ENCODE measurements at regions not wholly inside any gene's neighbourhood (a gene's known extent, or its start where the extent isn't known, plus 50 kb on each side); places are given as distances from the start of the nearest gene placed in this dataset.

DNA sequence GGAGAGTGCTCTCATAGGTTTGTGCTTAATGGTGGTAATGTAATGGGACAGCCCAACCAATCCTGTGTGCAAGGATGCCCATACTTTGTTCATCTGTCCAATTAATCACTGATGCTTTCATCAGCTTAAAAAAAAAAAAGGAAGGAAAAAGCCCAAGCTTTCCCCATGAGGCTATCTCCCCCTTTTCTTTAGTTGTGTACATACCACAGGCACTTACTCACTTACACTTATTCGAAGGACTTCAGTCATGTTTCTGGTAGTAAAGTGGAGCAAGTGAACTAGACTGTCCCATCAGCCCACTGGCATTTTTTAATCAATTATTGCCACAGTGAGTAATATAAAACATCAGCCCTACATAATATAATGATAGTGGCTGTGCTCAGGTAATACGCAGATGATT is 183.5 kb upstream of the UFM1 start:
- TF ChIP-seq, protein P1, sequence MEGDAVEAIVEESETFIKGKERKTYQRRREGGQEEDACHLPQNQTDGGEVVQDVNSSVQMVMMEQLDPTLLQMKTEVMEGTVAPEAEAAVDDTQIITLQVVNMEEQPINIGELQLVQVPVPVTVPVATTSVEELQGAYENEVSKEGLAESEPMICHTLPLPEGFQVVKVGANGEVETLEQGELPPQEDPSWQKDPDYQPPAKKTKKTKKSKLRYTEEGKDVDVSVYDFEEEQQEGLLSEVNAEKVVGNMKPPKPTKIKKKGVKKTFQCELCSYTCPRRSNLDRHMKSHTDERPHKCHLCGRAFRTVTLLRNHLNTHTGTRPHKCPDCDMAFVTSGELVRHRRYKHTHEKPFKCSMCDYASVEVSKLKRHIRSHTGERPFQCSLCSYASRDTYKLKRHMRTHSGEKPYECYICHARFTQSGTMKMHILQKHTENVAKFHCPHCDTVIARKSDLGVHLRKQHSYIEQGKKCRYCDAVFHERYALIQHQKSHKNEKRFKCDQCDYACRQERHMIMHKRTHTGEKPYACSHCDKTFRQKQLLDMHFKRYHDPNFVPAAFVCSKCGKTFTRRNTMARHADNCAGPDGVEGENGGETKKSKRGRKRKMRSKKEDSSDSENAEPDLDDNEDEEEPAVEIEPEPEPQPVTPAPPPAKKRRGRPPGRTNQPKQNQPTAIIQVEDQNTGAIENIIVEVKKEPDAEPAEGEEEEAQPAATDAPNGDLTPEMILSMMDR (IDR thresholded peaks at IDR 0.05; ENCODE audit: insufficient read depth, low read depth, low read length, missing control alignments), result no peak
- DNase-seq (ENCODE audit: low read depth), result peak; percentile 26
- H3K4me3 ChIP-seq (ENCODE audit: low read length), result no peak overlapping the region

DNA sequence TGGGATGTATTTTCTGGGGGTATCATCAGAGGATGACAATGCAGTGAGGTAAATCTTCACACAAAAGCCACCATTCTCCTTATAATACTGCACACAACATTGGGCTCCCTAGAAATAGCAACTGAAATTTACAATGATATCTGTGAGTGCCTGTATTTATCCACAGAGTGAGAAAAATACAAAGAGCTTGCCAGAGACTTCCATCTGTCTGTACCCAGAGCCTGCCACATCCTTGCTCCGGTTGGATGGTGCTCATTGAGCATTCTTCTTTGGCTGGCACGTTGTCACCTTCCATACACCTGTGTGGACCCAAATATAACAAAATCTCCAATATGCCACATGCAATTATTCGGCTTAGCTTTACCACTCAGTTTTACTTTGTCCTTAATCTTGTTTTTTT is 189.5 kb upstream of the UFM1 start:
- no peak for DNase-seq (ENCODE audit: low read depth)
- TF ChIP-seq, protein P1 (IDR thresholded peaks at IDR 0.05; ENCODE audit: insufficient read depth, low read depth, low read length, missing control alignments), result no peak

DNA sequence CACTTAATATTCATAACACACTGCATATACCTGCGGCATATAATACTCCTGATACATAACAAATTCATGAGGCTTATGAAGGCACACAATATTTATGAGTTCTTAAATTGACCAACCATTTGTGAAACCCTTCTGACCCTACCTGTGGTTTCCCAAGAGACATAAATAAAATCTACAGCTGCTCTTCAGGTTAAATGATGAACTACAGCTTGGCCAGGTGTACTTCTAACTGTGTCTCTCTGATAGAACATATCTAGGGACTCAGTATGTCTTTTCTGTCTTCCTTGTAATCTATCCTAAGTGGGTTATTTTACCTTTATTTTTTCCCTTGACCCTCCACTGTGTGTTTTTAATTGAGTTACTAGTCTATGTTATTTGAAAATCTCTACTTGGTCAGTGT is 189.9 kb upstream of the UFM1 start:
- TF ChIP-seq, protein P1 (IDR thresholded peaks at IDR 0.05; ENCODE audit: insufficient read depth, low read depth, low read length, missing control alignments), result no peak
- no peak overlapping the region for H3K4me3 ChIP-seq (ENCODE audit: low read length)
- DNase-seq (ENCODE audit: low read depth), result no peak

More for the DNA sequence above, 189.5 kb upstream of the UFM1 start:
- no peak overlapping the region for H3K4me3 ChIP-seq (ENCODE audit: low read length)

DNA sequence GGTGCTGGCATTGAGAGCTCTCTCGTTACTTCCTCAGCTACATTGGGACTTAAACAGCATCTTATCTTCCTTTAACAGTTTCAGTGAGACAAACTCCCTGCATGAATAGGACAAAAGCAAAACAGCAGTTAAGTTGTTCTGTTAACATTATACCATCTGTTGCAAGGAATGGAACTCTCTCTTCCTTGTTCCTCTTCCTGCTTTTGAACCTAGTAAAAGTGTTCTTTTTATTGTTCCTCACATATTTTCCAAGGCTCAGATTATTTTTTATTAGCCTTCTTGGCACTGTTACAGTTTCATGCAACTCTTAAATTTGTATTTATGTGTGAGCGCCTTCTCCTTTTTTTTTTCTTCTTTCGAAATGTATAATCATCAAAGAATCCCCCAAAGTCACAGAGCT is 202.6 kb upstream of the UFM1 start:
- H3K4me3 ChIP-seq (ENCODE audit: low read length), result no peak overlapping the region
- DNase-seq (ENCODE audit: low read depth), result no peak
- TF ChIP-seq, protein P1 (IDR thresholded peaks at IDR 0.05; ENCODE audit: insufficient read depth, low read depth, low read length, missing control alignments), result no peak

DNA sequence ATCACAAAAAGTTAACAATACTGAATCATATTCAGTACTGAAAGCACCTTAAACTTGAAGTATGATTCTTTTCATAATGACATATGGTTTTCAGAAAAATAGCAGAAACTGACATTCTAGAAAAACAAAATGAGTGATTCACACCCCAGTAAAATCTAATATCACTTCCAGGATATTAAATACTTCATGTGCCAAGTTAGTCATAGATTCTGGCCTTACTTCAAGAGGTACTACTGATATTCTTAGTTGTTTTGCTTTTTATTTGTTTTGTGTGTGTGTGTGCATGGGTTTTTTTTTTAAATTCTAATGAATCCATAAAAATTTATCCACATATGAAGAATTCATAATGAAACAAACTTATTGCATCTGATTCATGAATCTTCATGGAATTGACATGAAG is 207.9 kb upstream of the UFM1 start:
- TF ChIP-seq, protein P1 (IDR thresholded peaks at IDR 0.05; ENCODE audit: insufficient read depth, low read depth, low read length, missing control alignments), result no peak
- no peak overlapping the region for H3K4me3 ChIP-seq (ENCODE audit: low read length)
- DNase-seq (ENCODE audit: low read depth), result peak; percentile 24

DNA sequence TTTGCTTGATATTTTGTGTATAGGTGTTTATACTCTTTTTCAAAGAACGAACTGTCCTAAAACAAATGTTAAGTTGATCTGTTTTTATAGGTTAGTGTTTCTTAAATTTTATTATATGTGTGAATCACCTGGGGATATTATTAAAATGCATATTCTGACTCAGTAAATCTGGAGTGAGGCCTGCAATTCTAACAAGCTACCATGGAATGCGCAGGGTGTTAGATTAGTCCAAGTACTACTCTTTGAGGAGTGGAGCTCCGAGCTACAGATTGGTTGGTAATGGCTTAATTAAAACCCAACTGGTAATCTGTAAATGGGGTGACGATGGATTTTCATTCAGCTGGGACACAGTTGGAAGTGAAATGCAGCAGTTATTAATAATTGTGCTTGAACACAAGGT is 214.1 kb upstream of the UFM1 start:
- no peak overlapping the region for H3K4me3 ChIP-seq (ENCODE audit: low read length)
- DNase-seq (ENCODE audit: low read depth), result no peak
- TF ChIP-seq, protein P1 (IDR thresholded peaks at IDR 0.05; ENCODE audit: insufficient read depth, low read depth, low read length, missing control alignments), result no peak

DNA sequence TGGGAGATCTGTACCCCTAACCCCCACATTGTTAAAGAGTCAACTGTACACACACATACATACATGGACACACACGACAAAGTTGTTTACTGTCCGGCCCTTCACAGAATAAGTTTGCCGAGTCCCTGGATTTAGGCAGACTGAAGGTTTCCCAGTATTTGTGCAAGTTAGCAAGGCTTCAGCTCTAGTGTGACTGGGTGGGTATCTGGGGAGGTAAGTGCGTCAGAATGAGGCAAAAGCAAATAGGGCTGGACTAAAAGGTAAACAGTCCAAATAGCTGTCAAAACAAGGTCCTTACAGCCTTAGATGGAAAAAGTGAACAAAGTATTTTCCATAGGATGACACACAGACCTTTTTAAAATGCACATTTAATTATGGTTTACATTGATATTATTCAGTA is 228.4 kb upstream of the UFM1 start:
- no peak overlapping the region for H3K4me3 ChIP-seq (ENCODE audit: low read length)
- TF ChIP-seq, protein P1 (IDR thresholded peaks at IDR 0.05; ENCODE audit: insufficient read depth, low read depth, low read length, missing control alignments), result no peak
- no peak for DNase-seq (ENCODE audit: low read depth)

Measured in epithelial cell of esophagus (primary cell).